GM12872 (cell line): ENCODE measurements at regions not wholly inside any gene's neighbourhood (a gene's known extent, or its start where the extent isn't known, plus 50 kb on each side); places are given as distances from the start of the nearest gene placed in this dataset.

Experiments
- TF ChIP-seq, protein P1 (sequence below): IDR thresholded peaks from 3 replicates; pipeline ENCODE4 v1.5.1; 2011; ENCODE audit warnings: low read depth, mild to moderate bottlenecking, low read length, moderate library complexity; ENCODE audit not compliant: insufficient read depth

DNA sequence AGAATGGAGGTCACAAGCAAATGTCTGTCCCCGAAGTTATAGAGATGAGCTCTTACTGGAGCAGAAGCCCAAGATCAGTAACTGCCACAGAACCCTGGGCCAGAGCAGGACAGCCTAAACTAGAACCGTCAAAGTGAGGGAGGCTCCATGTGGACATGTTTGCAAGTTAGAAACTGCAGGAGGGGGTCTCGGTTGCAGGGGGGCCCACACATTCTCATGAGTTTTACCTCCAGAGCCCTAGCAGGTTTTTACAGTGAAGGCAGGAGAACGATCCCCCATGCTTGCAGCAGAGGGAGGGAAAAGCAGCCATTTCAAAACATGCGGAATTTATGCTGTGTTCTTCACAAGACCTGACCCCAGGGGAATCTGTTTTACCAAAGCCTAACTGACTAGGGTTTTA, 133.5 kb upstream of the B3GAT1 start:
- TF ChIP-seq, protein P1, sequence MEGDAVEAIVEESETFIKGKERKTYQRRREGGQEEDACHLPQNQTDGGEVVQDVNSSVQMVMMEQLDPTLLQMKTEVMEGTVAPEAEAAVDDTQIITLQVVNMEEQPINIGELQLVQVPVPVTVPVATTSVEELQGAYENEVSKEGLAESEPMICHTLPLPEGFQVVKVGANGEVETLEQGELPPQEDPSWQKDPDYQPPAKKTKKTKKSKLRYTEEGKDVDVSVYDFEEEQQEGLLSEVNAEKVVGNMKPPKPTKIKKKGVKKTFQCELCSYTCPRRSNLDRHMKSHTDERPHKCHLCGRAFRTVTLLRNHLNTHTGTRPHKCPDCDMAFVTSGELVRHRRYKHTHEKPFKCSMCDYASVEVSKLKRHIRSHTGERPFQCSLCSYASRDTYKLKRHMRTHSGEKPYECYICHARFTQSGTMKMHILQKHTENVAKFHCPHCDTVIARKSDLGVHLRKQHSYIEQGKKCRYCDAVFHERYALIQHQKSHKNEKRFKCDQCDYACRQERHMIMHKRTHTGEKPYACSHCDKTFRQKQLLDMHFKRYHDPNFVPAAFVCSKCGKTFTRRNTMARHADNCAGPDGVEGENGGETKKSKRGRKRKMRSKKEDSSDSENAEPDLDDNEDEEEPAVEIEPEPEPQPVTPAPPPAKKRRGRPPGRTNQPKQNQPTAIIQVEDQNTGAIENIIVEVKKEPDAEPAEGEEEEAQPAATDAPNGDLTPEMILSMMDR: no peak

DNA sequence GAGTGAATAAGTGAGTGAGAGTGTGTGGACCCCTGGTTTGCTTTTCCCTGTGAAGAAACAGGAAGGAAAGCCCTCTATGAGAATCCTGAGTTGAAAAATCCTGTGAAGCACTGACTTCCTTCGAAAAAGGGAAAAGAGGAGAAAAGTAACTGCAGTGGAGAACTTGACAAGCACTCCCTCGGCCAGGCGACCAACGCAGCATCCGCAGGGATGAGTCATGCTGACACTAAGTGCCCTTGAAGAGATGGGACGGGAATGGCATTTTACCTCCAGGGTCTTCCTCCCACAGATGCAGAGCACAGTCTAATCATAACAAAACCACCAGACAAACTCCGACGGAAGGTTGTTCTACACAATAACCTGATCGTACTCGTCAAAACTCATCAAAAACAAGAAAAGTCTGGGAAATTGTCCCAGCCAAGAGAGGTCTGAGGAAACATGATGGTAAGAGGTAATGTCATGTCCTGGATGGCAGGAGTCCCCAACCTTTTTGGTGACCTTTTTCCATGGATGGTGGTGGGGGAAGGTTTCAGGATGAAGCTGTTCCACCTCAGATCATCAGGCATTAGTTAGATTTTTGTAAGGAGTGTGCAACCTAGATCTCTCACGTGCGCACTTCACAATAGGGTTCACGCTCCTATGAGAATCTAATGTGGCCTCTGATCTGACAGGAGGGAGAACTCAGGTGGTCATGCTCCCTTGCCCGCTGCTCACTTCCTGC, 132.2 kb upstream of the B3GAT1 start:
- TF ChIP-seq, protein P1: no peak

DNA sequence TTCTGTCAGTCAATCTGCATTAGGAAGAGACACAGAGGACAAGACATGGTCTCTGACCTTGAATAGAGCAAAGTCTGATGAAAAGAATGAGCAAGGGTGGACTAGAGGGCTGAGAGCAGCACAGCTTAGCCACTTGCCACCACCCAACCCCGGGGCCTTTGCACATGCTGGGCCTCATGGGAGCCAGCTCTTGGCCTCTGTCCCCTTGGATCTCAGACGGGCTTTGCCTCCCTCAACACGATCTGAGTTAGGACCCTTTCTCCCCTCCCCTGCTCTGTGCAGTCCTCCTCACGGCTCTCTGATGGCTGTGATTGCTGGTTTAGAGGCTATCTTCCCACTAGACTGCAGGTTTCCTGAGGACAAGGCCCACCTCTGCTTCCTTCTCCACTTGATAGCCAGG, 131.6 kb upstream of the B3GAT1 start:
- TF ChIP-seq, protein P1: no peak

DNA sequence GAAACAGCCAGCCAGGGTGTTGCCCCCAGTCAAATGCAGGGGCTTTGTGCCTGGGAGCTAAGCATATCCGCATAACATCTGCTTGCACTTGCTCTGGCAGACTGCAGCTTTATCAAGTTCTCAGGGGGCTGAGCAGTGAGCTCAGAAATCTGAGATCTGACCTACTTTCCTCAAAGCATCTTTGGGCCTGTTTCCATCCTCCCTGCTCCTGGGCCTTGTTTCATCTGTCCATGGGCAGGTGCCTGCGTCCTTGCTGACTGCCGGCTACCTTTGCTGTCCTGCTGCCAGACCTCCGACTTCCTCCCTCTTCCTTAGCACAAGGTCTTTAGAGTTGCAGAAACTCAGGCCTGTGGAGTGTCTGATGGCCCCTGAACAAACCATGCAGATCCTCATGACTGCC, 131.2 kb upstream of the B3GAT1 start:
- TF ChIP-seq, protein P1: no peak

DNA sequence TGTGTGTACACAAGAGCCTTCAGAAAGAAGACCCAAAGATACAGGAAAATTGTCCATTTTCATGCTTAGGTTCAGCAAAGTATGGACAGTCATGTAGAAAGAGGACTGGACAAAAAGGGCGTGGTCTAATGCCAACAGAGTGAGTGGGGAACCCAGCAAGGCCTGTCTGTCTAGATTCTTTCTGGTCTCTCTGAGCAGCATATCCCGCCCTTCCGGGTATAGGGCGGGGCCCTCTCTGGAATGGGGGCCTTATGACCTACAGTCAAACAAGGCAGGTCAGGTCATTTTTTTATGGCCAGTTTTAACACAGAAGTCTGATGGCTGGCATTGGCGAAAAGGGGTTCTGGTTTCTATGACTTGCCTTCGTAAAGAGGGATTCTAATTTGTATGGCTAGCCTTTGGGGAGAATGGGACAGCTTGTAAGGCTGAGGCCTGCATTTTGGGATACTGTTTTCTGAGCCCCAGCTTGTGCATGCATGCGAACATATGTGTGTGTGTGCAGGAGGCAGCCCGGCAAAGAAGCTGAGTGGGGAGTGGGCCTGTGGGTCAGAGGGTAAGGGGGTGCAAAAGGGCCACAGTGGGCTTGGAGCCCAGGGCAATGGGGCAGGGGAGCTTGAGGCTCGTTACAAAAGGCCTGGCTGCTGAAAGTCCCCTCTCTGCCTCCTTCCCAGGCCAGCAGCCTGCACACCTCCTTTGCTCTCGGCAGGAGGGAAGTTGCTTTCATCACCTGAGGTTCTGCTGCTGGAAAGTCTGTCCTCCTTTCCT, 130.5 kb upstream of the B3GAT1 start:
- TF ChIP-seq, protein P1: no peak

DNA sequence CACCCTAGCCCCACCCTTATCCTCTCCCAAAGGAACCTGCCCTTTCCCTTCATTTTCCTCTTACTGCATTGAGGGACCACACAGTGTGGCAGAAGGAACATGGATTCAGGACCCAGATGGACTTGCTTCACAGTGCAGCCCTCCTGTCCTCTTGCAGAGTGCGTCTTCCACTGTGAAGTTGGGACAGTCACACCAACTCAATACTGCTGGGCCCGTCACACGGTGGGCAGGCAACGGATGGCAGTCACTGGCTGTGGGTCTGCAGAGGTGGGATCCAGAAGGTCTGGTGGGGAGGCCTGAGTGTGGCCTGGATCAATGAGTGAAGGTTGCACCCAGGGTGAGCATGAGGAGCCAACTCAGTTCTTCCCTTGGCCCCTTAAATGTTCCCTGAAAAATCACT, 129.9 kb upstream of the B3GAT1 start:
- TF ChIP-seq, protein P1: no peak

DNA sequence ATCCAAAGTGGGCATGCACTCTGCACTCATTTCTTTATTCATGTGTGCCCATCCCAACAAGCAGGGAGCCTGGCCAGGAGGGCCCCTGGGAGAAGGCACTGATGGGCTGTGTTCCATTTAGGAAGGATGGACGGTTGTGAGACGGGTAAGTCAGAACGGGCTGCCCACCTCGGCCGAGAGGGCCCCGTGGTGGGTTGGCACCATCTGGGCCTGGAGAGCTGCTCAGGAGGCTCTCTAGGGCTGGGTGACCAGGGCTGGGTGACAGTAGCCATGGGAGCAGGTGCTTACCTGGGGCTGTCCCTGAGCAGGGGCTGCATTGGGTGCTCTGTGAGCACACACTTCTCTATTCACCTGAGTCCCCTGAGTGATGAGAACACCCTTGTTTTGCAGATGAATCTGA, 129.3 kb upstream of the B3GAT1 start:
- TF ChIP-seq, protein P1: no peak
